H54 (cell line): ENCODE measurements at regions not wholly inside any gene's neighbourhood (a gene's known extent, or its start where the extent isn't known, plus 50 kb on each side); places are given as distances from the start of the nearest gene placed in this dataset.

Experiments used
- DNase-seq: peaks from one replicate; pipeline ENCODE4 v3.0.0; 2011; ENCODE audit warnings: low spot score, mixed read lengths; ENCODE audit not compliant: insufficient read length
- FAIRE-seq: peaks from 3 replicates; lab custom pipeline; 2011; peaks lifted over from hg19 to GRCh38; lab: Jason Lieb, UNC
- POLR2A ChIP-seq: IDR thresholded peaks from 2 replicates; pipeline ENCODE4 v1.6.1; 2011; ENCODE audit warnings: low read depth, mild to moderate bottlenecking, low read length

GRCh38 chr6:15194453-15194852 is 51.4 kb upstream of the JARID2 start:
- no peak for DNase-seq
- no peak for FAIRE-seq
- no peak for TF ChIP-seq POLR2A
